Endodermal cell (in vitro differentiated cells): ENCODE measurements at regions not wholly inside any gene's neighbourhood (a gene's known extent, or its start where the extent isn't known, plus 50 kb on each side); places are given as distances from the start of the nearest gene placed in this dataset.

Experiments
- DNase-seq: peaks from one replicate; pipeline ENCODE4 v3.0.0-alpha.2; 2017
- H3K27ac ChIP-seq: 2 replicates; pipeline ENCODE4 v1.5.1; 2013; ENCODE audit warnings: mild to moderate bottlenecking, low read depth, low read length, moderate library complexity
- H3K27me3 ChIP-seq: 2 replicates; pipeline ENCODE4 v1.6.1; 2013; ENCODE audit warnings: mild to moderate bottlenecking, low read length, moderate library complexity; ENCODE audit not compliant: insufficient read depth, control insufficient read depth, poor library complexity, severe bottlenecking
- H3K36me3 ChIP-seq: 2 replicates; pipeline ENCODE4 v1.7.0; 2013; ENCODE audit warnings: mild to moderate bottlenecking, low read length, moderate library complexity; ENCODE audit not compliant: control insufficient read depth, insufficient read depth
- H3K4me1 ChIP-seq: one replicate; pipeline ENCODE4 v1.7.0; 2013; ENCODE audit warnings: low read length; ENCODE audit not compliant: control insufficient read depth, insufficient read depth
- H3K4me3 ChIP-seq: 2 replicates; pipeline ENCODE4 v1.5.1; 2013; ENCODE audit warnings: mild to moderate bottlenecking, low read length, moderate library complexity
- H3K9ac ChIP-seq: 2 replicates; pipeline ENCODE4 v1.6.1; 2013; ENCODE audit warnings: mild to moderate bottlenecking, low read length, moderate library complexity; ENCODE audit not compliant: poor library complexity, severe bottlenecking; ENCODE audit errors: extremely low read depth
- H3K9me3 ChIP-seq: 2 replicates; pipeline ENCODE4 v1.6.1; 2013; ENCODE audit warnings: mild to moderate bottlenecking, low read length, moderate library complexity; ENCODE audit not compliant: control insufficient read depth
- H3K27ac Mint-ChIP-seq: 2 replicates; pipeline ENCODE4 v1.8.0; 2020; ENCODE audit warnings: mixed read lengths
- H3K27me3 Mint-ChIP-seq: 2 replicates; pipeline ENCODE4 v1.8.0; 2021; ENCODE audit warnings: mild to moderate bottlenecking, mixed read lengths; ENCODE audit not compliant: insufficient read depth
- H3K36me3 Mint-ChIP-seq: 2 replicates; pipeline ENCODE4 v1.8.0; 2020; ENCODE audit warnings: low read depth, mixed read lengths
- H3K4me1 Mint-ChIP-seq: 2 replicates; pipeline ENCODE4 v1.8.0; 2020; ENCODE audit warnings: mixed read lengths
- H3K4me3 Mint-ChIP-seq: 2 replicates; pipeline ENCODE4 v1.8.0; 2020; ENCODE audit warnings: mild to moderate bottlenecking, moderate library complexity, mixed read lengths
- H3K9me3 Mint-ChIP-seq: 2 replicates; pipeline ENCODE4 v1.8.0; 2020; ENCODE audit warnings: mild to moderate bottlenecking, mixed read lengths
- CTCF ChIP-seq: fragments of 200-600 bp; sonication (generic); conservative IDR thresholded peaks from 2 replicates; pipeline ENCODE4 v1.5.0; 2021; ENCODE audit warnings: antibody characterized with exemption, mild to moderate bottlenecking
- WGBS, 2 experiments: methylation state at CpG; one replicate each; pipeline versions ENCODE4 v1.1.5 to v1.1.7; 2013; ENCODE audit warnings: missing lambda C conversion rate in 2 of 2, mixed read lengths in 1 of 2; ENCODE audit not compliant: insufficient coverage in 1 of 2, insufficient read length in 1 of 2; 5-methylcytosine and 5-hydroxymethylcytosine counted together

GRCh38 chr2:129821445-129821844 lies 158.0 kb upstream of the RAB6C start:
- Histone ChIP-seq H3K4me1 (no peaks in the 10 kb centered on the region), H3K4me3 (no peak overlapping the region), H3K27me3 (no peaks in the 10 kb centered on the region), H3K36me3 (no peaks in the 10 kb centered on the region), H3K9ac (no peak overlapping the region), H3K9me3 (no peaks in the 10 kb centered on the region), H3K27ac (no peak overlapping the region)
- no peaks in the 10 kb centered on the region for H3K36me3 Mint-ChIP-seq
- no peak overlapping the region for H3K27ac Mint-ChIP-seq
- H3K9me3 Mint-ChIP-seq = peaks cover 3% of the 10 kb centered on the region
- no peaks in the 10 kb centered on the region for H3K27me3 Mint-ChIP-seq
- no peak overlapping the region for H3K4me3 Mint-ChIP-seq
- WGBS, 2 experiments = 91% methylated on average over 4 of the region's 4 CpGs; no CpG with 5 or more reads in 1 of the 2 experiments
- DNase-seq = peak; percentile 65
- no peaks in the 10 kb centered on the region for H3K4me1 Mint-ChIP-seq
- peak; percentile 48 for TF ChIP-seq CTCF

GRCh38 chr2:129823044-129823443 lies 156.4 kb upstream of the RAB6C start:
- no peak overlapping the region for H3K4me3 ChIP-seq

GRCh38 chr2:129827311-129828090 lies 152.0 kb upstream of the RAB6C start:
- TF ChIP-seq CTCF = peak; percentile 59
- no peak overlapping the region for H3K4me3 ChIP-seq
- peaks cover 5% of the 10 kb centered on the region for H3K36me3 Mint-ChIP-seq
- H3K27me3 Mint-ChIP-seq = no peaks in the 10 kb centered on the region
- no peak overlapping the region for H3K9ac ChIP-seq
- no peak overlapping the region for H3K4me3 Mint-ChIP-seq
- peaks cover 9% of the 10 kb centered on the region for H3K4me1 Mint-ChIP-seq
- DNase-seq = peak; percentile 94
- H3K27ac ChIP-seq = no peak overlapping the region
- peak overlapping the region; percentile 22 for H3K27ac Mint-ChIP-seq
- WGBS, 2 experiments = 59 to 65% methylated on average over 11 to 27 of the region's 27 CpGs
- peaks cover 23% of the 10 kb centered on the region for H3K9me3 Mint-ChIP-seq
- peaks cover 3% of the 10 kb centered on the region for H3K4me1 ChIP-seq
- H3K27me3 ChIP-seq = no peaks in the 10 kb centered on the region
- no peaks in the 10 kb centered on the region for H3K36me3 ChIP-seq
- peaks cover 17% of the 10 kb centered on the region for H3K9me3 ChIP-seq

More at GRCh38 chr2:129823044-129823443, 156.4 kb upstream of the RAB6C start:
- no peaks in the 10 kb centered on the region for H3K27me3 Mint-ChIP-seq
- no peaks in the 10 kb centered on the region for H3K36me3 Mint-ChIP-seq
- WGBS, 2 experiments = 91 to 96% methylated on average over 8 to 10 of the region's 10 CpGs
- Histone ChIP-seq H3K36me3 (no peaks in the 10 kb centered on the region), H3K4me1 (peaks cover 3% of the 10 kb centered on the region), H3K27ac (no peak overlapping the region), H3K9me3 (no peaks in the 10 kb centered on the region), H3K27me3 (no peaks in the 10 kb centered on the region), H3K9ac (no peak overlapping the region)
- H3K4me1 Mint-ChIP-seq = peaks cover 5% of the 10 kb centered on the region
- no peak for TF ChIP-seq CTCF
- H3K9me3 Mint-ChIP-seq = no peaks in the 10 kb centered on the region
- no peak for DNase-seq
- no peak overlapping the region for H3K4me3 Mint-ChIP-seq
- H3K27ac Mint-ChIP-seq = no peak overlapping the region
